ENCODE measurements at regions not wholly inside any gene's neighbourhood (a gene's known extent, or its start where the extent isn't known, plus 50 kb on each side); places are given as distances from the start of the nearest gene placed in this dataset.

GRCh38 chr6:126093108-126093507 is 106.8 kb downstream of the TRMT11 start:
- no peak for TF ChIP-seq CTCF (conservative IDR thresholded peaks at IDR 0.05 in 1 of 2, IDR thresholded peaks at IDR 0.05 in 1 of 2; ENCODE audit: low read depth in 1 of 2, low read length in 2 of 2)
- TF ChIP-seq EZH2 (IDR thresholded peaks at IDR 0.05; ENCODE audit: low read length, missing control alignments), result no peak

Data from fibroblast of lung (primary cell).